Esophagus squamous epithelium (tissue), 4 donors: ENCODE measurements at regions not wholly inside any gene's neighbourhood (a gene's known extent, or its start where the extent isn't known, plus 50 kb on each side); places are given as distances from the start of the nearest gene placed in this dataset.

Experiments used
- POLR2A ChIP-seq, 4 donors: fragments of 450-650 bp; IDR thresholded peaks; one replicate each; pipeline ENCODE4 v1.6.1; 2017; ENCODE audit warnings: antibody characterized with exemption in 4 of 4, mild to moderate bottlenecking in 4 of 4, moderate library complexity in 3 of 4
- TF ChIP-seq, protein P1 (sequence below), 6 experiments: fragments of 450-650 bp in 4 of 6; fragments of 200-600 bp in 2 of 6; sonication (generic) in 2 of 6; IDR thresholded peaks; one replicate each; pipeline ENCODE4 v1.5.1; 2016 to 2019; ENCODE audit warnings: antibody characterized with exemption in 6 of 6, mild to moderate bottlenecking in 4 of 6, moderate library complexity in 4 of 6

DNA sequence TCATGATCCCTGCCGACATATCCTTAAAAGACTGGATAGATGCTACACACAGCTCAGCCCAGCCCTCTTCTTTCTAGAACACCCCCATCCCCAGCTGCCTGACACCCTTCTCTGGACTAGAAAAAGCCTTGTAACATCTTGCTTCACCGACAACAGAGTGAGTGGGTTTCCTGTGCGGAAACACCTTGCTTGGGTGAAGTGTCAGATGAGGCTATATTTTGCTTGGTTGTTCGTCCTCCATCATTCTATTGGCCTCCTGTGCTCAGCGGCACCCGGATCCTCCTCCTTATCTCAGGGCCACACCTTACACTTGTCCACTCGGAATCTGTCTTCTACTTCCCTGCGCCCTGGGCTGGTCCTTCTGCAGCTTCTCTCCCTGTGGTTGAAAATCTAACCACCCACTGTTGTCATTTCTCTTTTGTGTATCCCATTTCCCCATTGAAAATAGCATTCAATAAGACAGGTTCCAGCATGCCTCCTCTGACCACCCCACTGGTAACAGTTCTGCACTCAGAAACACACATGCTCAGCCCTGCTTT lies 101.3 kb upstream of the MLN start:
- TF ChIP-seq, protein P1, sequence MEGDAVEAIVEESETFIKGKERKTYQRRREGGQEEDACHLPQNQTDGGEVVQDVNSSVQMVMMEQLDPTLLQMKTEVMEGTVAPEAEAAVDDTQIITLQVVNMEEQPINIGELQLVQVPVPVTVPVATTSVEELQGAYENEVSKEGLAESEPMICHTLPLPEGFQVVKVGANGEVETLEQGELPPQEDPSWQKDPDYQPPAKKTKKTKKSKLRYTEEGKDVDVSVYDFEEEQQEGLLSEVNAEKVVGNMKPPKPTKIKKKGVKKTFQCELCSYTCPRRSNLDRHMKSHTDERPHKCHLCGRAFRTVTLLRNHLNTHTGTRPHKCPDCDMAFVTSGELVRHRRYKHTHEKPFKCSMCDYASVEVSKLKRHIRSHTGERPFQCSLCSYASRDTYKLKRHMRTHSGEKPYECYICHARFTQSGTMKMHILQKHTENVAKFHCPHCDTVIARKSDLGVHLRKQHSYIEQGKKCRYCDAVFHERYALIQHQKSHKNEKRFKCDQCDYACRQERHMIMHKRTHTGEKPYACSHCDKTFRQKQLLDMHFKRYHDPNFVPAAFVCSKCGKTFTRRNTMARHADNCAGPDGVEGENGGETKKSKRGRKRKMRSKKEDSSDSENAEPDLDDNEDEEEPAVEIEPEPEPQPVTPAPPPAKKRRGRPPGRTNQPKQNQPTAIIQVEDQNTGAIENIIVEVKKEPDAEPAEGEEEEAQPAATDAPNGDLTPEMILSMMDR (IDR thresholded peaks at IDR 0.05): no peak
- no peak for TF ChIP-seq POLR2A (IDR thresholded peaks at IDR 0.05)
